Breast epithelium (tissue), 4 donors: ENCODE measurements at regions not wholly inside any gene's neighbourhood (a gene's known extent, or its start where the extent isn't known, plus 50 kb on each side); places are given as distances from the start of the nearest gene placed in this dataset.
"Not testable (repeated sequence)": the region's sequence is repeated elsewhere in the genome, so short reads cannot be mapped to it uniquely, and the experiment has no call there.

Experiments used
- DNase-seq, 2 donors: peaks; one replicate each; pipeline ENCODE4 v3.0.0-alpha.2; 2019; ENCODE audit warnings: low spot score in 2 of 2
- H3K27ac ChIP-seq, 2 donors: fragments of 200-600 bp; sonication (generic) in 1 of 2; one replicate each; pipeline ENCODE4 v1.5.1; 2016 to 2019; ENCODE audit warnings: mild to moderate bottlenecking in 1 of 2
- H3K27me3 ChIP-seq, 2 donors: fragments of 200-600 bp; sonication (generic) in 1 of 2; one replicate each; pipeline versions ENCODE4 v1.5.1 to v1.6.0; 2017 to 2019; ENCODE audit warnings: control low read depth in 1 of 2, mild to moderate bottlenecking in 1 of 2
- H3K36me3 ChIP-seq: fragments of 200-600 bp; one replicate; pipeline ENCODE4 v1.5.1; 2019
- H3K4me1 ChIP-seq, 2 donors: fragments of 200-600 bp; sonication (generic); one replicate each; pipeline ENCODE4 v1.5.1; 2016 to 2019; ENCODE audit warnings: control low read depth in 1 of 2
- H3K4me3 ChIP-seq, 3 donors: fragments of 200-600 bp; sonication (generic); 1 replicate in 2 of 3; 2 replicates in 1 of 3; pipeline ENCODE4 v1.5.1; 2016 to 2019; ENCODE audit warnings: mild to moderate bottlenecking in 3 of 3, moderate library complexity in 2 of 3
- H3K9me3 ChIP-seq, 2 donors: fragments of 200-600 bp; sonication (generic) in 1 of 2; one replicate each; pipeline ENCODE4 v1.5.1; 2016 to 2019; ENCODE audit warnings: control low read depth in 1 of 2
- POLR2A ChIP-seq: fragments of 450-650 bp; IDR thresholded peaks from one replicate; pipeline ENCODE4 v1.6.1; 2016; ENCODE audit warnings: antibody characterized with exemption, mild to moderate bottlenecking, moderate library complexity
- POLR2AphosphoS5 ChIP-seq, 3 donors: sonication (generic); formaldehyde crosslinking; IDR thresholded peaks; one replicate each; pipeline ENCODE4 v1.6.1; 2017; ENCODE audit warnings: antibody characterized with exemption in 3 of 3
- intact Hi-C: fragments of 100-400 bp; cut with DNase I; formaldehyde crosslinking; loops from one replicate; pipeline ENCODE4 v1.15.1; 2023; ENCODE audit warnings: low total_unique reads
- TF ChIP-seq, protein P1 (sequence below), 3 donors: fragments of 450-650 bp; IDR thresholded peaks; one replicate each; pipeline ENCODE4 v1.5.1; 2016 to 2017; ENCODE audit warnings: antibody characterized with exemption in 3 of 3, mild to moderate bottlenecking in 3 of 3, moderate library complexity in 3 of 3

DNA sequence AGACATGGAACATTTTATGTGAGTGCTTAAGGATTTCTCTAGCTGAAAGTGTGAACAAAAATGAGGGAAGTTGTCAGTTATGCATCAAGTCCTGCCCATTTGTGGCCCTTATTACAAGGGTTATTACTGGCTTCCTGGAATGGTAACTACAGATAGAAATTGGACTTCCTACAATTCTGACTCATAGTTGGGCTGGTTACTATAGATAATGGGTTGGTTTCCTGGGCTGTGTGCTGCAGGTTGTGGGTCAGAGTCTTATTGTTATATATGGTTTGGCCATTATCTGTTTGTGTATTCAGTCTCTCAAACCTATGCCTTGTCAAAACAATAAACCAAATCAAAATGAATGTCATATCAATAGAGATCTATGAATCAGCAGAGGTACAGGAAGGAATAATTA, 313.7 kb downstream of the ADAMTS20 start:
- DNase-seq = no peak
- H3K9me3 ChIP-seq = no peaks in the 10 kb centered on the region
- intact Hi-C loops = no loop called here
- H3K27ac ChIP-seq = no peak overlapping the region
- H3K36me3 ChIP-seq = no peaks in the 10 kb centered on the region
- TF ChIP-seq, protein P1, sequence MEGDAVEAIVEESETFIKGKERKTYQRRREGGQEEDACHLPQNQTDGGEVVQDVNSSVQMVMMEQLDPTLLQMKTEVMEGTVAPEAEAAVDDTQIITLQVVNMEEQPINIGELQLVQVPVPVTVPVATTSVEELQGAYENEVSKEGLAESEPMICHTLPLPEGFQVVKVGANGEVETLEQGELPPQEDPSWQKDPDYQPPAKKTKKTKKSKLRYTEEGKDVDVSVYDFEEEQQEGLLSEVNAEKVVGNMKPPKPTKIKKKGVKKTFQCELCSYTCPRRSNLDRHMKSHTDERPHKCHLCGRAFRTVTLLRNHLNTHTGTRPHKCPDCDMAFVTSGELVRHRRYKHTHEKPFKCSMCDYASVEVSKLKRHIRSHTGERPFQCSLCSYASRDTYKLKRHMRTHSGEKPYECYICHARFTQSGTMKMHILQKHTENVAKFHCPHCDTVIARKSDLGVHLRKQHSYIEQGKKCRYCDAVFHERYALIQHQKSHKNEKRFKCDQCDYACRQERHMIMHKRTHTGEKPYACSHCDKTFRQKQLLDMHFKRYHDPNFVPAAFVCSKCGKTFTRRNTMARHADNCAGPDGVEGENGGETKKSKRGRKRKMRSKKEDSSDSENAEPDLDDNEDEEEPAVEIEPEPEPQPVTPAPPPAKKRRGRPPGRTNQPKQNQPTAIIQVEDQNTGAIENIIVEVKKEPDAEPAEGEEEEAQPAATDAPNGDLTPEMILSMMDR (IDR thresholded peaks at IDR 0.05) = no peak
- no peak for TF ChIP-seq POLR2AphosphoS5 (IDR thresholded peaks at IDR 0.05)
- no peak for TF ChIP-seq POLR2A
- no peak overlapping the region for H3K4me3 ChIP-seq
- H3K27me3 ChIP-seq = no peaks in the 10 kb centered on the region
- H3K4me1 ChIP-seq = no peaks in the 10 kb centered on the region

DNA sequence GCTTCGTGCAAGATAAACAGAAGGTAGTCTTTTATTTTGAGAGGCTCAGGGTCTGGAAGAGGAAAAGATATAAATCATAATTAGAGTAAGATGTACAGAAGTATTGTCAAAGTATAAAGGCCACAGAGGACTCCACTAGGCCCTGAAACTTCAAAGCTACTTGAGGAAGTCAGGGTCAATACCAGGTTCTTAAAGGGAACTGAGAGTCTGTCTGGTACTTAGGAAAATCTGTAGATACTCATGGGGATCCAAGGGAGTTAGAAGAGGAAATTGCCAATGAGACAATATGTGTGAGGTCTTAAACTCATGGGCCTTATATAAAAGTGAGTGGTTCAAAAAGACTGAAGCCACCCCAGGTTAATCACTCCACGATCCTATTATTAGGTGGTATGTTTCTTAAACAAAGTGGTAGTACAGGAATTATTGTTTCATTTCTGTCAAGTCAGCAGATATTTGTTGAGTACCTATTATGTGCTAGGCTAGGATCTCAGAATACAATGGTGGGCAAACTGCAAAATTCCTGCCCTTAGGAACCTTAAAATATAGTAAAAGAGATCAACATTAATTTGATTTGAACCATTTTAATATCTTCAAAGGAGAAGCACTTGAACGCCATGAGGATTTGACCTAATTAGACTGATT, 314.6 kb downstream of the ADAMTS20 start:
- no peak for DNase-seq
- no peak overlapping the region for H3K4me3 ChIP-seq
- no peaks in the 10 kb centered on the region for H3K36me3 ChIP-seq
- no peaks in the 10 kb centered on the region for H3K4me1 ChIP-seq
- no peaks in the 10 kb centered on the region for H3K9me3 ChIP-seq
- intact Hi-C loops = no loop called here
- no peaks in the 10 kb centered on the region for H3K27me3 ChIP-seq
- TF ChIP-seq POLR2A (no peak), POLR2AphosphoS5 (IDR thresholded peaks at IDR 0.05) (no peak)
- TF ChIP-seq, protein P1 (IDR thresholded peaks at IDR 0.05) = no peak
- H3K27ac ChIP-seq = no peak overlapping the region

DNA sequence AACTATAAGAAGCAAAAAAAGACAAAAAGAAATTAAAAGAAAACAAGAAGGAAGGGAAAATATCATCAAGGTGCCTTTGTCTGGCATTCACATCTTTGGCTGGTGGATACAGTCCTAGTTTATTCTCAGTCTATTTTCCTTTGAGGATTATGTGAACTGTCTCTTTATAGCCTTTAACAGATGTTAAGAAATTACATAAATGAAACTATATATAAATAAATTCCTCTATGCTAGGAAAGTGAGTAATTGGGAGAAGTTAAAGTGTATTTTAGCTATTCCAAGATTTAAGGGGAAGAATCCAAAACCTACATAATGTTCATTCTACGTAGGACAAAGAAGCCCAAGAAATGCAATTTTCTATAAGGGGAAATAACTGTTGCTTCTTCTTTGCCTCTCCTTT, 316.3 kb downstream of the ADAMTS20 start:
- Histone ChIP-seq H3K36me3 (no peaks in the 10 kb centered on the region), H3K9me3 (no peaks in the 10 kb centered on the region), H3K4me1 (no peaks in the 10 kb centered on the region), H3K27ac (no peak overlapping the region), H3K4me3 (no peak overlapping the region), H3K27me3 (no peaks in the 10 kb centered on the region)
- no peak for TF ChIP-seq POLR2AphosphoS5 (IDR thresholded peaks at IDR 0.05)
- TF ChIP-seq, protein P1 (IDR thresholded peaks at IDR 0.05) = no peak
- no peak for TF ChIP-seq POLR2A
- intact Hi-C loops = no loop called here
- DNase-seq = no peak

DNA sequence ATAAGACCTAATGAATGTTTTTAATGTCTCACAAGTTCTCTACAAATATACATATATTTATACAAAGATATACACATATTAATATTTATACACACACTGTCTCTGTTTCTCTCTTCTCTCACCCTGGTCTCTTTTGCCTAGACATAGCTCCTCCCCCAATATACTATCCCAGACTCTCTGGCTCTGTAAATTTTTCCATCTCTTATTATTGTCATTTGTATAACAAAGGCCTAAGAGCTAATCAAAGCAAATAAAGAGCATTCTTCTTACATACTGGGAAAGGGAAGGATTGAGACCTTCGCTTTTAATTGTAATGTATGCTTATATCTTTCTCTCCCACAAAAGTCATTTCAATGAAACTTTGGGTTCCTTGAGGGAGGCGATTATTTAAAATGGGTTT, 318.1 kb downstream of the ADAMTS20 start:
- Histone ChIP-seq H3K4me1 (no peaks in the 10 kb centered on the region), H3K9me3 (no peaks in the 10 kb centered on the region), H3K36me3 (no peaks in the 10 kb centered on the region), H3K27ac (no peak overlapping the region), H3K27me3 (no peaks in the 10 kb centered on the region), H3K4me3 (no peak overlapping the region)
- DNase-seq = no peak
- intact Hi-C loops = no loop called here
- TF ChIP-seq POLR2A = no peak
- TF ChIP-seq, protein P1 (IDR thresholded peaks at IDR 0.05) = no peak
- TF ChIP-seq POLR2AphosphoS5 (IDR thresholded peaks at IDR 0.05) = no peak

DNA sequence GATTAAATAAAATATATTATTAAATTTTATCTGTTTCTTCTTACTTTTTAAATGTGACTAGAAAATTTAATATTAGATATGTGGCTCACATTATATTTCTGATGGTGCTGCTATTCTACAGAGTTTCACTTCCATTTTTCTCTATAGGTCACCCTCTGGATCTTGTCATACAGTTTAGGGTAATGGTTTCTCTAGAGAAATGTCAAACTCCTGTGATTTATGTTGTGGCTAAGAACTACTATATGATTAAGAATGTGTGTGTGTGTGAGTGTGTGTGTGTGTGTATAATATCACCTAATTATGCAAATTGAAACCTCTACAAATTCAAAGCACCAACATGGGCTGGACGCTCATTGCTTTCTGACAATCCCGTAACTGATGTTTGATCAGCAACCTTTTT, 325.9 kb downstream of the ADAMTS20 start:
- TF ChIP-seq POLR2AphosphoS5 (IDR thresholded peaks at IDR 0.05) (no peak), POLR2A (no peak)
- TF ChIP-seq, protein P1 (IDR thresholded peaks at IDR 0.05) = no peak
- intact Hi-C loops = loop anchor here (10.0 kb wide), 1 partner anchor 349 kb away; no protein-coding TSS in a partner anchor
- no peak overlapping the region for H3K27ac ChIP-seq
- H3K27me3 ChIP-seq = no peaks in the 10 kb centered on the region
- H3K36me3 ChIP-seq = no peaks in the 10 kb centered on the region
- DNase-seq = no peak
- H3K9me3 ChIP-seq = no peaks in the 10 kb centered on the region
- H3K4me3 ChIP-seq = no peak overlapping the region
- H3K4me1 ChIP-seq = no peaks in the 10 kb centered on the region

DNA sequence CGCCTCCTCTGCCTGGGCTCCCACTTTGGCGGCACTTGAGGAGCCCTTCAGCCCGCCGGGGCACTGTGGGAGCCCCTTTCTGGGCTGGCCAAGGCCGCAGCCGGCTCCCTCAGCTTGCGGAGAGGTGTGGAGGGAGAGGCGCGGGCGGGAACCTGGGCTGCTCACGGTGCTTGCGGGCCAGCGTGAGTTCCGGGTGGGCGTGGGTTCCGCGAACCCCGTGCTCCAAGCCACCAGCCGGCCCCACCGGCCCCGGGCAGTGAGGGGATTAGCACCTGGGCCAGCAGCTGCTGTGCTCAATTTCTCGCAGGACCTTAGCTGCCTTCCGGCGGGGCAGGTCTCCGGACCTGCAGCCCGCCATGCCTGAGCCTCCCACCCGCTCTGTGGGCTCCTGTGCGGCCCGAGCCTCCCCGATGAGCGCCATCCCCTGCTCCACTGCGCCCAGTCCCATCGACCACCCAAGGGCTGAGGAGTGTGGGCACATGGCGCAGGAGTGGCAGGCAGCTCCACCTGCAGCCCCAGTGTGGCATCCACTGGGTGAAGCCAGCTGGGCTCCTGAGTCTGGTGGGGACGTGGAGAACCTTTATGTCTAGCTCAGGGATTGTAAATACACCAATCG, 327.7 kb downstream of the ADAMTS20 start:
- not testable (repeated sequence) for H3K36me3 ChIP-seq, H3K4me1 ChIP-seq, H3K4me3 ChIP-seq, H3K27me3 ChIP-seq, H3K27ac ChIP-seq, DNase-seq, H3K9me3 ChIP-seq
- intact Hi-C loops = loop anchor here (10.0 kb wide), 1 partner anchor 351 kb away; no protein-coding TSS in a partner anchor
